ENCODE measurements at regions not wholly inside any gene's neighbourhood (a gene's known extent, or its start where the extent isn't known, plus 50 kb on each side); places are given as distances from the start of the nearest gene placed in this dataset.

GRCh38 chr2:43116988-43117387 is 109.4 kb downstream of the ZFP36L2 start:
- Histone ChIP-seq H3K4me1 (ENCODE audit: control insufficient read depth in 5 of 5, insufficient read depth in 5 of 5, low read length in 5 of 5) (peaks cover 0 to 2% (median 0%) of the 10 kb centered on the region in 5 donors), H3K36me3 (ENCODE audit: control insufficient read depth in 4 of 4, insufficient read depth in 4 of 4, low read length in 4 of 4) (no peaks in the 10 kb centered on the region), H3K27me3 (ENCODE audit: control insufficient read depth in 3 of 3, insufficient read depth in 3 of 3, low read length in 2 of 3) (no peaks in the 10 kb centered on the region), H3K27ac (ENCODE audit: low read depth in 1 of 2, low read length in 1 of 2) (no peak overlapping the region), H3K9me3 (ENCODE audit: control insufficient read depth in 4 of 4, insufficient read depth in 3 of 4, low read length in 3 of 4) (peaks cover 0 to 4% (median 0%) of the 10 kb centered on the region in 4 donors), H3K4me3 (no peak overlapping the region), H3K9ac (ENCODE audit: insufficient read depth in 1 of 2, low read length in 2 of 2) (no peak overlapping the region)
- WGBS, 2 donors: 96 to 98% methylated on average over 3 of the region's 3 CpGs
- ATAC-seq (ENCODE audit: insufficient read depth, low FRiP score): no peak
- TF ChIP-seq, protein P1, sequence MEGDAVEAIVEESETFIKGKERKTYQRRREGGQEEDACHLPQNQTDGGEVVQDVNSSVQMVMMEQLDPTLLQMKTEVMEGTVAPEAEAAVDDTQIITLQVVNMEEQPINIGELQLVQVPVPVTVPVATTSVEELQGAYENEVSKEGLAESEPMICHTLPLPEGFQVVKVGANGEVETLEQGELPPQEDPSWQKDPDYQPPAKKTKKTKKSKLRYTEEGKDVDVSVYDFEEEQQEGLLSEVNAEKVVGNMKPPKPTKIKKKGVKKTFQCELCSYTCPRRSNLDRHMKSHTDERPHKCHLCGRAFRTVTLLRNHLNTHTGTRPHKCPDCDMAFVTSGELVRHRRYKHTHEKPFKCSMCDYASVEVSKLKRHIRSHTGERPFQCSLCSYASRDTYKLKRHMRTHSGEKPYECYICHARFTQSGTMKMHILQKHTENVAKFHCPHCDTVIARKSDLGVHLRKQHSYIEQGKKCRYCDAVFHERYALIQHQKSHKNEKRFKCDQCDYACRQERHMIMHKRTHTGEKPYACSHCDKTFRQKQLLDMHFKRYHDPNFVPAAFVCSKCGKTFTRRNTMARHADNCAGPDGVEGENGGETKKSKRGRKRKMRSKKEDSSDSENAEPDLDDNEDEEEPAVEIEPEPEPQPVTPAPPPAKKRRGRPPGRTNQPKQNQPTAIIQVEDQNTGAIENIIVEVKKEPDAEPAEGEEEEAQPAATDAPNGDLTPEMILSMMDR (IDR thresholded peaks at IDR 0.05; ENCODE audit: control extremely low read depth, extremely low read depth): no peak
- no peak for DNase-seq

GRCh38 chr2:43115881-43116280 is 110.5 kb downstream of the ZFP36L2 start:
- no peak for ATAC-seq (ENCODE audit: insufficient read depth, low FRiP score)
- H3K9me3 ChIP-seq (ENCODE audit: control insufficient read depth in 4 of 4, insufficient read depth in 3 of 4, low read length in 3 of 4): peaks cover 0 to 4% (median 0%) of the 10 kb centered on the region in 4 donors
- DNase-seq: no peak
- H3K9ac ChIP-seq (ENCODE audit: insufficient read depth in 1 of 2, low read length in 2 of 2): no peak overlapping the region
- WGBS, 2 donors: 82 to 84% methylated on average over 5 of the region's 5 CpGs
- no peak overlapping the region for H3K27ac ChIP-seq (ENCODE audit: low read depth in 1 of 2, low read length in 1 of 2)
- H3K4me1 ChIP-seq (ENCODE audit: control insufficient read depth in 5 of 5, insufficient read depth in 5 of 5, low read length in 5 of 5): peaks cover 0 to 3% (median 0%) of the 10 kb centered on the region in 5 donors
- TF ChIP-seq, protein P1 (IDR thresholded peaks at IDR 0.05; ENCODE audit: control extremely low read depth, extremely low read depth): no peak
- H3K27me3 ChIP-seq (ENCODE audit: control insufficient read depth in 3 of 3, insufficient read depth in 3 of 3, low read length in 2 of 3): no peaks in the 10 kb centered on the region
- H3K36me3 ChIP-seq (ENCODE audit: control insufficient read depth in 4 of 4, insufficient read depth in 4 of 4, low read length in 4 of 4): no peaks in the 10 kb centered on the region
- H3K4me3 ChIP-seq: no peak overlapping the region

GRCh38 chr2:43114210-43114609 is 112.2 kb downstream of the ZFP36L2 start:
- no peak for ATAC-seq (ENCODE audit: insufficient read depth, low FRiP score)
- Histone ChIP-seq H3K27me3 (ENCODE audit: control insufficient read depth in 3 of 3, insufficient read depth in 3 of 3, low read length in 2 of 3) (no peaks in the 10 kb centered on the region), H3K36me3 (ENCODE audit: control insufficient read depth in 4 of 4, insufficient read depth in 4 of 4, low read length in 4 of 4) (no peaks in the 10 kb centered on the region), H3K27ac (ENCODE audit: low read depth in 1 of 2, low read length in 1 of 2) (no peak overlapping the region), H3K9ac (ENCODE audit: insufficient read depth in 1 of 2, low read length in 2 of 2) (no peak overlapping the region), H3K4me3 (no peak overlapping the region), H3K4me1 (ENCODE audit: control insufficient read depth in 5 of 5, insufficient read depth in 5 of 5, low read length in 5 of 5) (peaks cover 0 to 15% (median 9%) of the 10 kb centered on the region in 5 donors), H3K9me3 (ENCODE audit: control insufficient read depth in 4 of 4, insufficient read depth in 3 of 4, low read length in 3 of 4) (no peaks in the 10 kb centered on the region)
- TF ChIP-seq, protein P1 (IDR thresholded peaks at IDR 0.05; ENCODE audit: control extremely low read depth, extremely low read depth): no peak
- no peak for DNase-seq
